ENCODE measurements at regions not wholly inside any gene's neighbourhood (a gene's known extent, or its start where the extent isn't known, plus 50 kb on each side); places are given as distances from the start of the nearest gene placed in this dataset.
"Not testable (repeated sequence)": the region's sequence is repeated elsewhere in the genome, so short reads cannot be mapped to it uniquely, and the experiment has no call there.

- Histone ChIP-seq H3K4me1 (ENCODE audit: control insufficient read depth, extremely low read depth, insufficient read depth, low read length) (peaks cover 10% of the 10 kb centered on the region), H3K27me3 (ENCODE audit: control insufficient read depth, insufficient read depth, low read length) (no peaks in the 10 kb centered on the region), H3K9ac (ENCODE audit: insufficient read depth, low read length) (no peak overlapping the region), H2AFZ (ENCODE audit: low read length) (no peak overlapping the region), H4K20me1 (ENCODE audit: control insufficient read depth, extremely low read depth, insufficient read depth, low read length) (no peaks in the 10 kb centered on the region), H3K4me3 (replicated peaks in 1 of 4; ENCODE audit: control extremely low read depth in 1 of 4, insufficient read depth in 1 of 4, low read depth in 3 of 4, low read length in 4 of 4) (no peak overlapping the region), H3K79me2 (ENCODE audit: control insufficient read depth, insufficient read depth, low read length) (no peaks in the 10 kb centered on the region), H3K4me2 (ENCODE audit: extremely low read depth, insufficient read depth, low read length) (no peak overlapping the region), H3K36me3 (ENCODE audit: control insufficient read depth, insufficient read depth, low read length) (no peaks in the 10 kb centered on the region), H3K9me3 (ENCODE audit: control insufficient read depth, insufficient read depth, low read depth, low read length) (no peaks in the 10 kb centered on the region), H3K27ac (ENCODE audit: insufficient read depth, low read length) (no peak overlapping the region)
- TF ChIP-seq CTCF (conservative IDR thresholded peaks at IDR 0.05 in 1 of 2, IDR thresholded peaks at IDR 0.05 in 1 of 2; ENCODE audit: low read depth in 1 of 2, low read length in 2 of 2) = no peak
- no peak for TF ChIP-seq EZH2 (IDR thresholded peaks at IDR 0.05; ENCODE audit: low read length, missing control alignments)
- peak in 1 of 2 donors; percentile 47 for DNase-seq (ENCODE audit: low read depth in 2 of 2)
Observed at GRCh38 chr14:51365241-51365965, 125.4 kb downstream of the TMX1 start.

- H3K4me2 ChIP-seq (ENCODE audit: extremely low read depth, insufficient read depth, low read length); DNase-seq (ENCODE audit: low read depth in 2 of 2); H3K4me3 ChIP-seq (replicated peaks in 1 of 4; ENCODE audit: control extremely low read depth in 1 of 4, insufficient read depth in 1 of 4, low read depth in 3 of 4, low read length in 4 of 4); H3K9ac ChIP-seq (ENCODE audit: insufficient read depth, low read length); H4K20me1 ChIP-seq (ENCODE audit: control insufficient read depth, extremely low read depth, insufficient read depth, low read length); H3K27me3 ChIP-seq (ENCODE audit: control insufficient read depth, insufficient read depth, low read length); H3K9me3 ChIP-seq (ENCODE audit: control insufficient read depth, insufficient read depth, low read depth, low read length); H3K36me3 ChIP-seq (ENCODE audit: control insufficient read depth, insufficient read depth, low read length); H3K27ac ChIP-seq (ENCODE audit: insufficient read depth, low read length); H3K79me2 ChIP-seq (ENCODE audit: control insufficient read depth, insufficient read depth, low read length); H2AFZ ChIP-seq (ENCODE audit: low read length): not testable (repeated sequence)
- H3K4me1 ChIP-seq (ENCODE audit: control insufficient read depth, extremely low read depth, insufficient read depth, low read length) = peaks cover 12% of the 10 kb centered on the region
Observed at GRCh38 chr14:51366460-51366859, 126.4 kb downstream of the TMX1 start.

- H3K4me3 ChIP-seq (replicated peaks in 1 of 4; ENCODE audit: control extremely low read depth in 1 of 4, insufficient read depth in 1 of 4, low read depth in 3 of 4, low read length in 4 of 4); DNase-seq (ENCODE audit: low read depth in 2 of 2); H3K36me3 ChIP-seq (ENCODE audit: control insufficient read depth, insufficient read depth, low read length); H4K20me1 ChIP-seq (ENCODE audit: control insufficient read depth, extremely low read depth, insufficient read depth, low read length); H3K27me3 ChIP-seq (ENCODE audit: control insufficient read depth, insufficient read depth, low read length); H3K9ac ChIP-seq (ENCODE audit: insufficient read depth, low read length); H3K79me2 ChIP-seq (ENCODE audit: control insufficient read depth, insufficient read depth, low read length); H3K27ac ChIP-seq (ENCODE audit: insufficient read depth, low read length); H3K9me3 ChIP-seq (ENCODE audit: control insufficient read depth, insufficient read depth, low read depth, low read length); H2AFZ ChIP-seq (ENCODE audit: low read length): not testable (repeated sequence)
- H3K4me2 ChIP-seq (ENCODE audit: extremely low read depth, insufficient read depth, low read length) = peak overlapping the region; percentile 46
- H3K4me1 ChIP-seq (ENCODE audit: control insufficient read depth, extremely low read depth, insufficient read depth, low read length) = peaks cover 12% of the 10 kb centered on the region
Observed at GRCh38 chr14:51366866-51367599, 127.0 kb downstream of the TMX1 start.

- H3K9me3 ChIP-seq (ENCODE audit: control insufficient read depth, insufficient read depth, low read depth, low read length) = no peaks in the 10 kb centered on the region
- peaks cover 12% of the 10 kb centered on the region for H3K4me1 ChIP-seq (ENCODE audit: control insufficient read depth, extremely low read depth, insufficient read depth, low read length)
- no peaks in the 10 kb centered on the region for H3K79me2 ChIP-seq (ENCODE audit: control insufficient read depth, insufficient read depth, low read length)
- no peak overlapping the region for H3K9ac ChIP-seq (ENCODE audit: insufficient read depth, low read length)
- H3K4me3 ChIP-seq (replicated peaks in 1 of 4; ENCODE audit: control extremely low read depth in 1 of 4, insufficient read depth in 1 of 4, low read depth in 3 of 4, low read length in 4 of 4) = no peak overlapping the region
- no peaks in the 10 kb centered on the region for H4K20me1 ChIP-seq (ENCODE audit: control insufficient read depth, extremely low read depth, insufficient read depth, low read length)
- H2AFZ ChIP-seq (ENCODE audit: low read length) = no peak overlapping the region
- no peak overlapping the region for H3K27ac ChIP-seq (ENCODE audit: insufficient read depth, low read length)
- TF ChIP-seq CTCF (conservative IDR thresholded peaks at IDR 0.05 in 1 of 2, IDR thresholded peaks at IDR 0.05 in 1 of 2; ENCODE audit: low read depth in 1 of 2, low read length in 2 of 2) (no peak), EZH2 (IDR thresholded peaks at IDR 0.05; ENCODE audit: low read length, missing control alignments) (no peak)
- peak; percentile 54 to 56 for DNase-seq (ENCODE audit: low read depth in 2 of 2)
- peak overlapping the region; percentile 46 for H3K4me2 ChIP-seq (ENCODE audit: extremely low read depth, insufficient read depth, low read length)
- H3K36me3 ChIP-seq (ENCODE audit: control insufficient read depth, insufficient read depth, low read length) = no peaks in the 10 kb centered on the region
- no peaks in the 10 kb centered on the region for H3K27me3 ChIP-seq (ENCODE audit: control insufficient read depth, insufficient read depth, low read length)
Observed at GRCh38 chr14:51367600-51367931, 127.5 kb downstream of the TMX1 start.

Measured in fibroblast of lung (primary cell).